Osteoblast (primary cell): ENCODE measurements at regions not wholly inside any gene's neighbourhood (a gene's known extent, or its start where the extent isn't known, plus 50 kb on each side); places are given as distances from the start of the nearest gene placed in this dataset.

Source experiments
- DNase-seq: peaks from one replicate; pipeline ENCODE4 v3.0.0; 2011; ENCODE audit warnings: low spot score, mixed read lengths; ENCODE audit not compliant: insufficient read length; ENCODE audit errors: missing footprints
- H2AFZ ChIP-seq: 2 replicates; pipeline ENCODE4 v1.6.0; 2011; ENCODE audit warnings: mild to moderate bottlenecking, low read length
- H3K27ac ChIP-seq: 2 replicates; pipeline ENCODE4 v1.5.1; 2011; ENCODE audit warnings: mild to moderate bottlenecking, low read depth, low read length, moderate library complexity
- H3K27me3 ChIP-seq: 2 replicates; pipeline ENCODE4 v1.6.0; 2012; ENCODE audit warnings: mild to moderate bottlenecking, control low read depth, inconsistent platforms, low read length, moderate library complexity; ENCODE audit not compliant: insufficient read depth
- H3K36me3 ChIP-seq: 2 replicates; pipeline ENCODE4 v1.5.1; 2011; ENCODE audit warnings: mild to moderate bottlenecking, low read length, control low read depth, moderate library complexity; ENCODE audit not compliant: insufficient read depth
- H3K4me1 ChIP-seq: 2 replicates; pipeline ENCODE4 v1.5.1; 2011; ENCODE audit warnings: mild to moderate bottlenecking, low read length, control low read depth, moderate library complexity; ENCODE audit not compliant: insufficient read depth
- H3K4me2 ChIP-seq: 2 replicates; pipeline ENCODE4 v1.6.0; 2011; ENCODE audit warnings: mild to moderate bottlenecking, low read length; ENCODE audit not compliant: insufficient read depth
- H3K4me3 ChIP-seq: fragments of 200-600 bp; sonication (generic); 3 replicates; pipeline ENCODE4 v1.5.1; 2012; ENCODE audit warnings: mild to moderate bottlenecking, low read length, inconsistent platforms; ENCODE audit not compliant: insufficient read depth
- H3K79me2 ChIP-seq: 2 replicates; pipeline ENCODE4 v1.6.0; 2012; ENCODE audit warnings: mild to moderate bottlenecking, low read length, control low read depth, inconsistent platforms; ENCODE audit not compliant: insufficient read depth
- H3K9me3 ChIP-seq: 2 replicates; pipeline ENCODE4 v1.5.1; 2011; ENCODE audit warnings: low read depth, low read length, control low read depth
- H4K20me1 ChIP-seq: 2 replicates; pipeline ENCODE4 v1.6.0; 2012; ENCODE audit warnings: mild to moderate bottlenecking, low read length, control low read depth; ENCODE audit not compliant: insufficient read depth
- CTCF ChIP-seq: IDR thresholded peaks from 2 replicates; pipeline ENCODE4 v1.5.1; 2011; ENCODE audit warnings: mild to moderate bottlenecking, low read depth, low read length, moderate library complexity; ENCODE audit errors: extremely low read depth

- no peaks in the 10 kb centered on the region for H3K27me3 ChIP-seq
Measured at GRCh38 chr2:139353874-139354273, 573.7 kb upstream of the NXPH2 start.

GRCh38 chr2:139317259-139317658 is 537.1 kb upstream of the NXPH2 start:
- no peak for DNase-seq
- Histone ChIP-seq H3K4me2 (no peak overlapping the region), H3K27ac (no peak overlapping the region), H3K79me2 (no peaks in the 10 kb centered on the region), H3K36me3 (no peaks in the 10 kb centered on the region), H3K27me3 (no peaks in the 10 kb centered on the region), H3K4me3 (no peak overlapping the region), H3K4me1 (no peaks in the 10 kb centered on the region), H2AFZ (no peak overlapping the region), H3K9me3 (no peaks in the 10 kb centered on the region), H4K20me1 (no peaks in the 10 kb centered on the region)
- TF ChIP-seq CTCF, result no peak

More at GRCh38 chr2:139353874-139354273, 573.7 kb upstream of the NXPH2 start:
- Histone ChIP-seq H4K20me1 (no peaks in the 10 kb centered on the region), H3K27ac (no peak overlapping the region), H3K36me3 (no peaks in the 10 kb centered on the region), H2AFZ (no peak overlapping the region), H3K4me1 (no peaks in the 10 kb centered on the region), H3K9me3 (no peaks in the 10 kb centered on the region), H3K4me2 (no peak overlapping the region), H3K79me2 (no peaks in the 10 kb centered on the region), H3K4me3 (no peak overlapping the region)
- DNase-seq, result no peak
- no peak for TF ChIP-seq CTCF

GRCh38 chr2:139314059-139314458 is 533.9 kb upstream of the NXPH2 start:
- H3K4me3 ChIP-seq, result no peak overlapping the region
- no peaks in the 10 kb centered on the region for H3K27me3 ChIP-seq
- no peak for TF ChIP-seq CTCF
- DNase-seq, result no peak
- H3K36me3 ChIP-seq, result no peaks in the 10 kb centered on the region
- H3K27ac ChIP-seq, result no peak overlapping the region
- no peaks in the 10 kb centered on the region for H4K20me1 ChIP-seq
- no peaks in the 10 kb centered on the region for H3K79me2 ChIP-seq
- no peak overlapping the region for H3K4me2 ChIP-seq
- no peak overlapping the region for H2AFZ ChIP-seq
- H3K9me3 ChIP-seq, result no peaks in the 10 kb centered on the region
- H3K4me1 ChIP-seq, result no peaks in the 10 kb centered on the region

GRCh38 chr2:139296672-139297209 is 516.6 kb upstream of the NXPH2 start:
- H3K36me3 ChIP-seq, result no peaks in the 10 kb centered on the region

More at GRCh38 chr2:139296672-139297209, 516.6 kb upstream of the NXPH2 start:
- Histone ChIP-seq H4K20me1 (no peaks in the 10 kb centered on the region), H3K4me3 (no peak overlapping the region), H3K27ac (no peak overlapping the region), H3K79me2 (no peaks in the 10 kb centered on the region), H3K9me3 (no peaks in the 10 kb centered on the region), H3K27me3 (no peaks in the 10 kb centered on the region), H3K4me1 (no peaks in the 10 kb centered on the region), H3K4me2 (no peak overlapping the region), H2AFZ (no peak overlapping the region)
- DNase-seq, result peak; percentile 17
- TF ChIP-seq CTCF, result no peak
